ENCODE measurements at regions not wholly inside any gene's neighbourhood (a gene's known extent, or its start where the extent isn't known, plus 50 kb on each side); places are given as distances from the start of the nearest gene placed in this dataset.

DNA sequence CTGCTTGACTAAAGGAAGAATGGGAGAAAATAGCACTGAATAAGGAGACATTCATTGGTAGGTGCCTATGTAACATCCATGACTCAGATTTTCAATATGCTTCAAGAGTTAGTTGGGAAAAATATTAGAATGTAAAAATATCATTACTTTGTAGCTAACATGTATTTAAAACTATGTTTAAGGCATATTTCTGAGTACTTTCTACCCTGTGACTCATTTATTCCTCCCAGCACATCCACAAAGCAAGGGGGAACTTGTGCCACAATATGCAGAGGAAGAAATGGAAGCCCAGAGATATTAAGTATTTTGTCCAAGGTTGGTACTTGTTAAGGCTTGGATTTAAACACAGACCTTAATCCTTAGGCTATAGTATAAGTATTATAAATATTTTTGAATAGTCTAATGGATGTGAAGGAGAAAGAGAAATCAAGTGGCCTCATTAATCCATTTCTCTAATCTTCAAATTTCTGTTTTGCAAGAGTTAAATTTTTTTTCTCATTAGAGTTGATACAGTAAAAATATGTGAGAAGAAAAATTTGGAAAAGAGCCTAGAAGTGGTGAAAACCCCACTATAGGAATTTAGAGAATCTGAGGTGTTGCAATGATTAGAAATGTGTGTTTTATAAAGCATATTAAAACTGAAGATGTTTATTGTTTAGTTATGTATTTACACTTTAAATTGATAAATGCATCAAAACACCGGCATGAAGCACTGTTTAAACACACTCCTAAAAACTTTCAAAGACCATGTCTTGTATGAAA is 149.3 kb upstream of the GYPA start:
- FAIRE-seq (no peak), DNase-seq (ENCODE audit: insufficient read length, low spot score) (no peak)
- no peak for TF ChIP-seq POLR2A (IDR thresholded peaks at IDR 0.05; ENCODE audit: low read depth, low read length)

DNA sequence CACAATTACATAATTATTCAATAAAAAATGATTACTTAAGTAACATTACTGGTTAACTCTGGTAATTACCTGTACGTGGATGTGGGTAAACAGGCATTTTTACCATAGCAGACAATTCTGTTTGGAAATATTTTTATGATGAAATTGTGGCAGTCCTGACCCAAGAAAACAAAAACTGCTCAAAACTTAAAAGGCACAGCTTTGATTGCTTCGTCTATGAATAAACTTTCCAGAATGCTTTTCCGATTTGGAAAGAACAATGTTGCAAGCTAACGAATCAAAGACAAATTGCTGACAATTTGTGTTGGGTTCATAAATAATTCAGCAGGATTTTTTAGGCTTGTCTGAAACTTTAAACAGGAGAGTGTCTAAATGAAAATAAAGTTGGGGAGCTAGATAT is 150.6 kb upstream of the GYPA start:
- FAIRE-seq (no peak), DNase-seq (ENCODE audit: insufficient read length, low spot score) (no peak)
- TF ChIP-seq POLR2A (IDR thresholded peaks at IDR 0.05; ENCODE audit: low read depth, low read length) = no peak

- no peak for TF ChIP-seq POLR2A (IDR thresholded peaks at IDR 0.05; ENCODE audit: low read depth, low read length)
Observed at GRCh38 chr4:144294211-144294610, 153.7 kb upstream of the GYPA start.

DNA sequence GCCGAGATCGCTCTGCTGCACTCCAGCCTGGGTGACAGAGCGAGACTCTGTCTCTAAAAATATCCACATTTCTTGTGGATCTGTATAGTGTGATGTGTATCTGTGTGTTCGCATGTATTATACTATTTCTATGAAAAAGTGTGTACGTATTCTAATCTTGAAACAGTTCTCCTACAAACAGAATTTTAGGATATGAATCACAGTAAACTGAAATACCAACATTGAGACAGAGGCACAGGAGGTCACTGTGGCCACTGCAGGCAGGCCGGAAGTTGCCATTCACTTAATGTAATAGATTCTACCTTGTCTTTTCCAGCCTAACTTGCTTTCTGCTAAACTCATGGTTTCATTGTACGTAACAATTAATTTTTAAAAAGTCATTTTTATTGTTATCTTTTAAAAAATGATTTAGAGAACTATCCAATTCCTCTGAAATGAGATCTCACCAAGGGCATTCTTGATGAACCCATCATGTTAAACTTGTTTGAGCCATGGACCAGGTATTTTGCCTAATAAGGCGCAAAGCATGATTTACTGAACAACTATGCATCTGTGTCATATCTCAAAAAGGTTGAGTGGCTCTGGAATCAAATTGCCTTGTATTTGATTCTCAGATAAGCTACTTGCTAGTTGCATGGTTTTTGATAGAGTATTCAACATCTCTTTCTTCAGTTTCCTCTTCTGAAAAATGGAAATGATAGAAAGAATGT is 154.9 kb upstream of the GYPA start:
- TF ChIP-seq POLR2A (IDR thresholded peaks at IDR 0.05; ENCODE audit: low read depth, low read length) = no peak
- FAIRE-seq (no peak), DNase-seq (ENCODE audit: insufficient read length, low spot score) (no peak)

More at GRCh38 chr4:144294211-144294610, 153.7 kb upstream of the GYPA start:
- no peak for DNase-seq (ENCODE audit: insufficient read length, low spot score)
- FAIRE-seq = no peak

GRCh38 chr4:144296941-144297340 is 156.4 kb upstream of the GYPA start:
- no peak for FAIRE-seq
- TF ChIP-seq POLR2A (IDR thresholded peaks at IDR 0.05; ENCODE audit: low read depth, low read length) = no peak
- DNase-seq (ENCODE audit: insufficient read length, low spot score) = no peak

GRCh38 chr4:144298519-144298918 is 158.0 kb upstream of the GYPA start:
- FAIRE-seq = no peak
- DNase-seq (ENCODE audit: insufficient read length, low spot score) = no peak
- TF ChIP-seq POLR2A (IDR thresholded peaks at IDR 0.05; ENCODE audit: low read depth, low read length) = no peak

DNA sequence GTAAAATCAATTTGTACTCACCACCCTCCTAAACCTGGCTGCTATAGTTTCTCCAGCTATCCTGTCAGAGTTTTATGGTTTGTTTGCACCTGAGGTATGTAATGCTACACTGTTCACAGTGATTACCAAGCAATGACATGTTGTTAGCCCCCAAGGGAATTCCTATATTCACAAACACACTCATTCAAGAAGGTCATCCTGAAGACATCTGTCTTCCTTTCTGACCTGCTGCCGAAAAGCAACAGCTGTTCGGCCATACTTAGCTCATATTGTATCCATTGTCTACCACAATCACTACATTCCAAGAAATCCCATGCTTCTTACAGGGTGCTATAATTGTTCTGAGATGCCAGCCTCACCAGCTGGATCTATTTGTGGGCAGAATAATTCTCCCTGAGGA is 160.1 kb upstream of the GYPA start:
- FAIRE-seq (no peak), DNase-seq (ENCODE audit: insufficient read length, low spot score) (no peak)
- no peak for TF ChIP-seq POLR2A (IDR thresholded peaks at IDR 0.05; ENCODE audit: low read depth, low read length)

DNA sequence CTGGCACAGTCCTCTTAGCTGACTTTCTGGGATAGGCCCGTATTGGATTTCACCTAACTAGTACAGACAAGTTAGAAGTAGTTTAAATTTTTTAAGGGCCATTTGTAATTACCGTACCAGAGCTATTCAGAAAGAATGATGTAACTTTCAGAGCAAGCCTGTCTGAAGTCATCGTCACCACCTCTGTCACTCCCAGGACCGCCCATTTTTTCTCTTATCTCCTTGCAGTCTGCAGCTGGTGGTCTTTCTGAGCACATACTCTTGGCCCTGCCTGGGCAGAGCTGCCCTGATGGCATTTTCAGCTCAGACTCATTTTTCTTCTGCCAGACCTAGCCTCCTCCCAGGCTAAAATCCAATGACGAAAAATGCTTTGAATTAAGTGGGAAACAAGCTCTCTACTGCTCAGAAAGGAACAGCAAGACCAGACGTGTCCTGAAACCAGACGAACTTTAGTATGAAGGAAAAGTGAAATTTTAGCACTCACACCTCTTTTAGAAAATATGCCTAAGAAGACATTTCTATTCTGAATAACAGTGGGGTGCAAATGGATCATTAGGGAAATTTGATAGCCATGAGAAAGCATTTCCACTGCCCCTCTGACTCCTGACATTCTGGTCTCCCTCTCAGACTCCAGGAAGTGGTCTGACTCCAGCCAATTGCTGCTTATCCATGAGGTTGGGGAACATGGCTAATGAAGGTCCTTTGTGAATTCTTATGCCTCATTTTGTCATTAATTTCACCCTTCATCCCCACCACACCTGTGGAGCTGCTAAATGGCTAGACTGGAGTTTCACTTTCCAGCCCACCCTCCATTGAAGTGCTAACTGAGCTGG is 162.4 kb upstream of the GYPA start:
- TF ChIP-seq POLR2A (IDR thresholded peaks at IDR 0.05; ENCODE audit: low read depth, low read length) = no peak
- FAIRE-seq (no peak), DNase-seq (ENCODE audit: insufficient read length, low spot score) (no peak)

DNA sequence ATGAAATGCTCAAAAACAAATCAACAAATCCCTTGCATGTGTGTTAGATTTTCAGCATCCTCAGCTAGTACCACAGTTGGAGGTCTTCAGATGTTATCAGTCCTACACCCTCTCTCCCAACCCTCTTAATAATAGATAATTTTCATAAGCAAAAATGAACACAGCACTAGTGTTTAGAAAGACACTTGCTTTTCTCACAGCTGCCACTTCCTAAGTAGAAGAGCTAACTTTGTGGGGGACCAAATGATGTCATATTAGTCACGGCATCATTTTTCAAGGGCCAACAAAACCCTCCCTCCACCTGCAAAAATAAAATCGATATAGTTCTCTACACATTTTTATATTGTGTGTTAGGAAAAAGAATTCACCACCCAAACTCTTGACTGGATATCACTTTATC is 163.5 kb upstream of the GYPA start:
- no peak for DNase-seq (ENCODE audit: insufficient read length, low spot score)
- FAIRE-seq = no peak
- TF ChIP-seq POLR2A (IDR thresholded peaks at IDR 0.05; ENCODE audit: low read depth, low read length) = no peak

- TF ChIP-seq POLR2A (IDR thresholded peaks at IDR 0.05; ENCODE audit: low read depth, low read length) = no peak
- no peak for FAIRE-seq
Observed at GRCh38 chr4:144310535-144310934, 170.0 kb upstream of the GYPA start.

DNA sequence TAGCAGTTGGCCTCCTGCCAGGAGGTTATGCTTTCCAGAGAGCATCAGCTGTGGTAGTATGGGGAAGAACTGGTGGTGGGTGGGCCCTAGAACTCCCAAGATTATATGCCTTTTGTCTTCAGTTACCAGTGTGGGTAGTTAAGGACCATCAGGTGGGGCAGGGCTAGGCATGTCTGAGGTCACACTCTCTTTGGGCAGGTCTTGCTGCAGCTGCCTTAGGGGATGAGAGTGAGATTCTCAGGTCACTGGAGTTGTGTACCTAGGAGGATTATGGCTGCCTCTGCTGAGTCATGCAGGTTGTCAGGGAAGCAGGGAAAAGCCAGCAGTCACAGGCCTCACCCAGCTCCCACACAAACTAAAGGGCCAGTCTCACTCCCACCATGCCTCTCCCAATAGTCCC is 172.9 kb upstream of the GYPA start:
- no peak for TF ChIP-seq POLR2A (IDR thresholded peaks at IDR 0.05; ENCODE audit: low read depth, low read length)
- FAIRE-seq = no peak
- no peak for DNase-seq (ENCODE audit: insufficient read length, low spot score)

More at GRCh38 chr4:144310535-144310934, 170.0 kb upstream of the GYPA start:
- DNase-seq (ENCODE audit: insufficient read length, low spot score) = no peak

DNA sequence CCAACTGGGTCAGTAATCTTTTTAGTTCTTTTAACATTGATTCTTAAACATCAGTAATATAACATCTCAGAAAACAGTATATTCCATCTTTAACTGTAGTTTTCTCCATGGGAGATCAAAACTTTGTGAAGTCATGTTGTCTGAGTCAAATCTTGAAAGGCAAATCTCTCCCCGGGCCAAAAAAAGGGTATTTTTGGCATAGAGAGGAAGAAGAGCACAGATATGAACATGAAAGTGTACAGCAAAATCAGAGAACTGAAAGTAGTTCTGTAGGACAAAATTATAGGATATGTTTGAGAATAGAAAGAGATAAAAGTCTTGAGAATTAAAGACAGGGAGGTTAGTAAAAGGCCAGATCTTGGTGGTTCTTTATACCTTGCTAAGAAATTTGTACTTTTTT is 176.4 kb upstream of the GYPA start:
- FAIRE-seq (no peak), DNase-seq (ENCODE audit: insufficient read length, low spot score) (no peak)
- no peak for TF ChIP-seq POLR2A (IDR thresholded peaks at IDR 0.05; ENCODE audit: low read depth, low read length)

- TF ChIP-seq POLR2A (IDR thresholded peaks at IDR 0.05; ENCODE audit: low read depth, low read length) = no peak
- no peak for FAIRE-seq
- DNase-seq (ENCODE audit: insufficient read length, low spot score) = no peak
Observed at GRCh38 chr4:144318797-144319196, 178.3 kb upstream of the GYPA start.

DNA sequence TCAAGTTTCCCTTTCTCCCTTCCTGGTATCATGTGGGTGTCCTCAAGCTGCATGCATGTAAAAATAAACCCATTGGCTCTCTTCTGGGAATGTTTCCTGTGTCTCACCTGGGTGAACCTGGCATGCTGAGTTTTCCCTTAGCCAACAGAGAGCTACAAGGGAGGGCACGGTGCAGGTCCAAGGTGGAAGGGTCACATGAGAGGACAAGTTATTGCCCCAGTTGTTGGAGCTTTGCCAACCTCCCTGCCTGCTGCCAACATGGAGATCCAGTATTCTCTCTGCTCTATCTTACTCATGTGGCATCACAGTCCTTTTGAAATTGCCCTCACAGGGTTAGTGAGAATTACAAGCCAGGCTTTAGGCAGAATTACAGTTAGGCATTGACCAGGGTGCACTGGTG is 196.1 kb upstream of the GYPA start:
- FAIRE-seq = no peak
- no peak for DNase-seq (ENCODE audit: insufficient read length, low spot score)
- TF ChIP-seq POLR2A (IDR thresholded peaks at IDR 0.05; ENCODE audit: low read depth, low read length) = no peak
